Gastroesophageal sphincter (tissue), 4 donors: ENCODE measurements at regions not wholly inside any gene's neighbourhood (a gene's known extent, or its start where the extent isn't known, plus 50 kb on each side); places are given as distances from the start of the nearest gene placed in this dataset.

Experiments
- ATAC-seq: fragments of 150-250 bp; one replicate; pipeline ENCODE4 v1.9.1; 2016; ENCODE audit warnings: mild to moderate bottlenecking, moderate library complexity
- H3K27ac ChIP-seq, 4 donors: fragments of 200-600 bp; sonication (generic) in 3 of 4; 1 replicate in 3 of 4; 2 replicates in 1 of 4; pipeline ENCODE4 v1.5.1; 2016 to 2019
- H3K27me3 ChIP-seq: fragments of 200-600 bp; sonication (generic); one replicate; pipeline ENCODE4 v1.5.1; 2019
- H3K36me3 ChIP-seq, 2 donors: fragments of 200-600 bp; sonication (generic); one replicate each; pipeline ENCODE4 v1.5.1; 2019; ENCODE audit warnings: control low read depth in 1 of 2
- H3K4me1 ChIP-seq, 3 donors: fragments of 200-600 bp; sonication (generic); 1 replicate in 2 of 3; 2 replicates in 1 of 3; pipeline ENCODE4 v1.5.1; 2016 to 2019; ENCODE audit warnings: control low read depth in 2 of 3
- H3K4me3 ChIP-seq, 2 donors: fragments of 200-600 bp; sonication (generic); one replicate each; pipeline ENCODE4 v1.5.1; 2019; ENCODE audit warnings: mild to moderate bottlenecking in 1 of 2, moderate library complexity in 1 of 2
- H3K9me3 ChIP-seq, 3 donors: fragments of 200-600 bp; sonication (generic); one replicate each; pipeline ENCODE4 v1.5.1; 2017 to 2019; ENCODE audit warnings: control low read depth in 2 of 3
- CTCF ChIP-seq, 4 experiments: fragments of 200-600 bp in 2 of 4; fragments of 450-650 bp in 2 of 4; sonication (generic) in 1 of 4; IDR thresholded peaks; one replicate each; pipeline ENCODE4 v1.5.1; 2017 to 2019; ENCODE audit warnings: antibody characterized with exemption in 4 of 4, mild to moderate bottlenecking in 2 of 4, moderate library complexity in 2 of 4
- EP300 ChIP-seq: sonication (generic); formaldehyde crosslinking; IDR thresholded peaks from one replicate; pipeline ENCODE4 v1.6.1; 2017; ENCODE audit warnings: antibody characterized with exemption, mild to moderate bottlenecking
- POLR2A ChIP-seq, 2 donors: fragments of 450-650 bp; IDR thresholded peaks; one replicate each; pipeline ENCODE4 v1.6.1; 2017; ENCODE audit warnings: antibody characterized with exemption in 2 of 2, mild to moderate bottlenecking in 2 of 2, moderate library complexity in 1 of 2
- POLR2AphosphoS5 ChIP-seq: sonication (generic); formaldehyde crosslinking; IDR thresholded peaks from one replicate; pipeline ENCODE4 v1.6.1; 2017; ENCODE audit warnings: antibody characterized with exemption
- WGBS, 2 donors: methylation state at CpG; one replicate each; pipeline ENCODE4 v1.1.5; 2018; ENCODE audit warnings: low coverage in 1 of 2; 5-methylcytosine and 5-hydroxymethylcytosine counted together

- TF ChIP-seq EP300 (no peak), POLR2AphosphoS5 (no peak), POLR2A (IDR thresholded peaks at IDR 0.05) (no peak), CTCF (IDR thresholded peaks at IDR 0.05) (no peak)
Observed at GRCh38 chr2:17252258-17252657, 266.0 kb downstream of the RAD51AP2 start.

GRCh38 chr2:17251171-17251570, 267.1 kb downstream of the RAD51AP2 start:
- no peaks in the 10 kb centered on the region for H3K4me1 ChIP-seq
- no peak for ATAC-seq
- no peak overlapping the region for H3K4me3 ChIP-seq
- no peaks in the 10 kb centered on the region for H3K27me3 ChIP-seq
- no peaks in the 10 kb centered on the region for H3K9me3 ChIP-seq
- TF ChIP-seq POLR2A (IDR thresholded peaks at IDR 0.05) (no peak), POLR2AphosphoS5 (no peak), EP300 (no peak), CTCF (IDR thresholded peaks at IDR 0.05) (no peak)
- no peak overlapping the region for H3K27ac ChIP-seq
- H3K36me3 ChIP-seq: no peaks in the 10 kb centered on the region
- WGBS, 2 donors: 64 to 73% methylated on average over 5 of the region's 5 CpGs

More at GRCh38 chr2:17252258-17252657, 266.0 kb downstream of the RAD51AP2 start:
- H3K4me1 ChIP-seq: no peaks in the 10 kb centered on the region
- no peak overlapping the region for H3K27ac ChIP-seq
- H3K36me3 ChIP-seq: no peaks in the 10 kb centered on the region
- H3K9me3 ChIP-seq: no peaks in the 10 kb centered on the region
- no peak for ATAC-seq
- H3K4me3 ChIP-seq: no peak overlapping the region
- H3K27me3 ChIP-seq: no peaks in the 10 kb centered on the region
- 70 to 84% methylated on average over 2 to 3 of the region's 4 CpGs for WGBS, 2 donors

- Histone ChIP-seq H3K36me3 (no peaks in the 10 kb centered on the region), H3K4me3 (no peak overlapping the region), H3K27ac (no peak overlapping the region), H3K9me3 (no peaks in the 10 kb centered on the region), H3K4me1 (no peaks in the 10 kb centered on the region), H3K27me3 (no peaks in the 10 kb centered on the region)
- WGBS, 2 donors: 79 to 90% methylated on average over 2 to 7 of the region's 7 CpGs
- ATAC-seq: no peak
- no peak for TF ChIP-seq POLR2AphosphoS5
- TF ChIP-seq EP300: no peak
- no peak for TF ChIP-seq CTCF (IDR thresholded peaks at IDR 0.05)
- TF ChIP-seq POLR2A (IDR thresholded peaks at IDR 0.05): no peak
Observed at GRCh38 chr2:17249249-17249648, 269.0 kb downstream of the RAD51AP2 start.

- H3K27ac ChIP-seq: no peak overlapping the region
- no peaks in the 10 kb centered on the region for H3K36me3 ChIP-seq
- no peaks in the 10 kb centered on the region for H3K27me3 ChIP-seq
- H3K9me3 ChIP-seq: no peaks in the 10 kb centered on the region
- 31 to 35% methylated on average over 2 of the region's 2 CpGs for WGBS, 2 donors
- H3K4me3 ChIP-seq: no peak overlapping the region
- ATAC-seq: no peak
- no peak for TF ChIP-seq CTCF (IDR thresholded peaks at IDR 0.05)
- TF ChIP-seq POLR2AphosphoS5: no peak
- TF ChIP-seq EP300: no peak
- TF ChIP-seq POLR2A (IDR thresholded peaks at IDR 0.05): no peak
- H3K4me1 ChIP-seq: no peaks in the 10 kb centered on the region
Observed at GRCh38 chr2:17245906-17246305, 272.3 kb downstream of the RAD51AP2 start.

- no peak for TF ChIP-seq POLR2A (IDR thresholded peaks at IDR 0.05)
- no peak for TF ChIP-seq EP300
- TF ChIP-seq CTCF (IDR thresholded peaks at IDR 0.05): no peak
- TF ChIP-seq POLR2AphosphoS5: no peak
- 48% methylated on average over 3 of the region's 3 CpGs; no CpG with 5 or more reads in 1 of the 2 donors for whole genome bisulfite sequencing, 2 donors
- Histone ChIP-seq H3K27me3 (no peaks in the 10 kb centered on the region), H3K4me3 (no peak overlapping the region), H3K9me3 (peaks cover 0 to under 1% (median 0%) of the 10 kb centered on the region in 3 donors), H3K27ac (no peak overlapping the region), H3K36me3 (no peaks in the 10 kb centered on the region), H3K4me1 (no peaks in the 10 kb centered on the region)
- no peak for ATAC-seq
Observed at GRCh38 chr2:17242813-17243485, 275.3 kb downstream of the RAD51AP2 start.
